ENCODE measurements at regions not wholly inside any gene's neighbourhood (a gene's known extent, or its start where the extent isn't known, plus 50 kb on each side); places are given as distances from the start of the nearest gene placed in this dataset.
A peak's percentile ranks its signal among the peaks of the same experiment; 100 is the strongest.

DNA sequence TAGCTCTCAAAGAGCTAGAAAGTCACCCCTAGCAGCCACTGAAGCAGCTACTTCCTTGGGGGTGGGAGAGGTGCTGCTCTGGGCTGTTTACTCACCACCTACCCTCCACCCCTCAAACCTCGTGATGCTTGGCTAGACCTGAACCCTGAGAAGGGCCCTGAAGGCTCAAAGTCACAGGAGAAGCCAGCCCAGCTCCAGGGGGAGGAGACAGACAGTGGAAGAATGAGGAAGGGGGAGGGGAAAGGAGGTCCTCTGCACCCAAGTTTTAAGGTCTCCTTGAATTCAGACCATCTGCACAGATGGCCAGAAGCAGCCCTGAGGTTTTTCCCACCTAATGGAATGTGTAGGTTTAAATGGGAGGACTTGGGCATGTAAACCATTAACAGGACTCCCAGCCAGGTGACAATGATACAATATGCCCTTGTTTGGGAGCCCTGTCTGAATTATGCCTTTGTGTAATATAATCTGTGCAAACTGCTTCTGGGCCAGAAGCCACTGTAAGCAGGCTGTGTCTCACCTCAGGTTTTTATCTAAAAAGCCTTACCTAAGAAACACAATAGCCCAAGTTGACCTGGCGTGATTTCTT is 180.5 kb downstream of the PIK3R1 start:
- no peak for TF ChIP-seq ZNF124 (CRISPR knock-in tag; IDR thresholded peaks at IDR 0.05)
- TF ChIP-seq HDAC1 (IDR thresholded peaks at IDR 0.05) = no peak
- TF ChIP-seq SP2 (IDR thresholded peaks at IDR 0.05; ENCODE audit: extremely low read depth, low read depth, low read length, poor library complexity, severe bottlenecking) = no peak
- no peak for TF ChIP-seq CREB5 (CRISPR knock-in tag; IDR thresholded peaks at IDR 0.05)
- no peak for TF ChIP-seq PPARD (CRISPR knock-in tag; IDR thresholded peaks at IDR 0.05)
- no peak for TF ChIP-seq MCM5 (IDR thresholded peaks at IDR 0.05; ENCODE audit: low read depth)
- TF ChIP-seq RBM34 (IDR thresholded peaks at IDR 0.05; ENCODE audit: borderline replicate concordance, insufficient read depth, low read length) = no peak
- no peak for TF ChIP-seq KAT2B (IDR thresholded peaks at IDR 0.05; ENCODE audit: low read depth, low read length)
- TF ChIP-seq SMARCA4 (IDR thresholded peaks at IDR 0.05) = no peak
- no peak for TF ChIP-seq ZNF79 (CRISPR knock-in tag; IDR thresholded peaks at IDR 0.05; ENCODE audit: low read depth)
- TF ChIP-seq KLF16 (IDR thresholded peaks at IDR 0.05) = no peak
- no peak for TF ChIP-seq DACH1 (IDR thresholded peaks at IDR 0.05; ENCODE audit: partially characterized antibody)
- no peak for TF ChIP-seq RBM22 (IDR thresholded peaks at IDR 0.05; ENCODE audit: low read depth, low read length, poor library complexity, severe bottlenecking)
- no peak for TF ChIP-seq POLR3A (IDR thresholded peaks at IDR 0.05; ENCODE audit: borderline replicate concordance, extremely low read depth, insufficient read depth, insufficient read length)
- no peak for TF ChIP-seq TCF7L2 (IDR thresholded peaks at IDR 0.05; ENCODE audit: low read depth, low read length)
- TF ChIP-seq HNRNPK (IDR thresholded peaks at IDR 0.05; ENCODE audit: low read depth, low read length, poor library complexity, severe bottlenecking) = no peak
- CTCF ChIA-PET (ENCODE audit: low intra/inter-chr PET ratio) = no interaction called here
- no peak overlapping the region for H3K9ac ChIP-seq (ENCODE audit: insufficient read depth in 1 of 2, low read depth in 2 of 2, low read length in 2 of 2)
- no peak overlapping the region for H3K27ac ChIP-seq (ENCODE audit: extremely low read depth, low read depth, low read length)
- H3K79me2 ChIP-seq (ENCODE audit: control insufficient read depth, insufficient read depth, low read length) = no peaks in the 10 kb centered on the region
- H3K4me3 ChIP-seq = no peak overlapping the region
- H4K20me1 ChIP-seq (replicated peaks; ENCODE audit: control insufficient read depth, insufficient read depth, low read length) = no peaks in the 10 kb centered on the region
- POLR2A ChIA-PET = interaction anchor here (1.1 to 1.2 kb wide), 2 partner anchors 9 to 15 kb away, joined by 4 to 6 read pairs; no protein-coding TSS in a partner anchor
- peaks cover 0 to 5% of the 10 kb centered on the region in 2 experiments; a peak in 3 of 5 replicates for H3K4me1 ChIP-seq (replicated peaks in 1 of 2; ENCODE audit: control insufficient read depth in 2 of 2, insufficient read depth in 2 of 2, low read length in 2 of 2)
- H3K27me3 ChIP-seq (ENCODE audit: control insufficient read depth in 2 of 2, insufficient read depth in 2 of 2, low read length in 2 of 2) = no peaks in the 10 kb centered on the region
- H3K4me2 ChIP-seq (ENCODE audit: insufficient read depth, low read length) = no peak overlapping the region
- in situ Hi-C loops (cut with MboI) (no loop called here), intact Hi-C loops (cut with micrococcal nuclease) (no loop called here)
- FAIRE-seq (no peak), ATAC-seq (peak; percentile 32; the same call in 1 of the 3 replicates), DNase-seq (ENCODE audit: extremely low read depth in 1 of 4, low spot score in 3 of 4) (no peak)
- H3K9me1 ChIP-seq (ENCODE audit: control insufficient read depth, insufficient read depth, low read length) = no peaks in the 10 kb centered on the region
- peak overlapping the region; percentile 29; the same call in 1 of the 2 replicates for H2AFZ ChIP-seq (ENCODE audit: low read depth, low read length)
- 33% methylated on average over 2 of the region's 2 CpGs for WGBS (ENCODE audit: insufficient coverage, low coverage, missing lambda C conversion rate)
- no peaks in the 10 kb centered on the region for H3K36me3 ChIP-seq (ENCODE audit: control insufficient read depth, insufficient read depth, low read length)
- no peaks in the 10 kb centered on the region for H3K9me3 ChIP-seq (replicated peaks; ENCODE audit: control insufficient read depth, insufficient read depth, low read depth, low read length)
- no TSS peak for BruUV-seq (replicated peaks)

Data from K562 (cell line).